K562 (cell line): ENCODE measurements at regions not wholly inside any gene's neighbourhood (a gene's known extent, or its start where the extent isn't known, plus 50 kb on each side); places are given as distances from the start of the nearest gene placed in this dataset.

Source experiments
- CEBPB ChIP-seq: fragments of 450-650 bp; IDR thresholded peaks from 2 replicates; pipeline ENCODE4 v1.6.1; 2016; ENCODE audit warnings: missing genetic modification characterization, missing compliant biosample characterization
- CREB1 ChIP-seq, 2 experiments: sonication (generic) in 1 of 2; formaldehyde crosslinking in 1 of 2; IDR thresholded peaks; 2 replicates each; pipeline versions ENCODE4 v1.6.1 to v1.8.0; 2012 to 2022; ENCODE audit warnings: inconsistent platforms in 1 of 2, mild to moderate bottlenecking in 1 of 2, missing genetic modification reagents in 1 of 2, moderate library complexity in 1 of 2
- NCOA6 ChIP-seq: fragments of 450-650 bp; IDR thresholded peaks from 2 replicates; pipeline ENCODE4 v1.6.1; 2017; ENCODE audit warnings: mild to moderate bottlenecking
- NUFIP1 ChIP-seq: fragments of 450-650 bp; IDR thresholded peaks from 2 replicates; pipeline ENCODE4 v1.6.1; 2018; ENCODE audit not compliant: partially characterized antibody
- PTTG1 ChIP-seq: fragments of 450-650 bp; IDR thresholded peaks from 2 replicates; pipeline ENCODE4 v1.6.1; 2016; ENCODE audit warnings: low read depth, mild to moderate bottlenecking, missing genetic modification characterization, missing compliant biosample characterization
- TF ChIP-seq, protein P1 (sequence below): sonication (generic); formaldehyde crosslinking; IDR thresholded peaks from 2 replicates; pipeline ENCODE4 v1.8.1; 2023; ENCODE audit warnings: mild to moderate bottlenecking, missing genetic modification reagents
- TF ChIP-seq, protein P2 (sequence below): sonication (generic); formaldehyde crosslinking; IDR thresholded peaks from 2 replicates; pipeline ENCODE4 v1.8.0; 2022; ENCODE audit warnings: mild to moderate bottlenecking, missing genetic modification reagents
- TF ChIP-seq, protein P3 (sequence below): fragments of 250-450 bp; sonication (Bioruptor Pico); IDR thresholded peaks from 2 replicates; pipeline ENCODE4 v1.8.0; 2021; ENCODE audit warnings: moderate library complexity, mild to moderate bottlenecking, inconsistent platforms

DNA sequence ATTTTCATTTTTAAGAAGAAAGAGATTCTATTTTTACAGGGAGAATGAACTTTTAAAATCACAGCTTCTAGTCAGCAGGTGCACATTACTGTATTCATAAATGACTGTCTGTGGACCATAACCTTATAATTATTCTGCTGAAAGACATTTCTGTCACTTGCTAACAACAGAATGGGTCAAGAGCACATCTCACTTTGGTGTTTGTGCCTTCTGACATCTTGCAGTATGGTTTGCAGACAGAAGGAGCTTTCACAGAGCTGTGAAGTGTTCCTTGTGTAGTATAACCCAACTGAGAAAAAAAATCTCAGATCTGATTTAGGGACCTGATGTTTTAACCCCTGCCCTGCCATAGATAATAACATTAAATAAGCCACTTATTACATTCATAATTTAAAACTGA is 131.4 kb upstream of the CTSO start:
- no peak for TF ChIP-seq CREB1 (IDR thresholded peaks at IDR 0.05)
- no peak for TF ChIP-seq CREB1 (CRISPR knock-in tag; IDR thresholded peaks at IDR 0.05)
- no peak for TF ChIP-seq CEBPB
- TF ChIP-seq, protein P1, sequence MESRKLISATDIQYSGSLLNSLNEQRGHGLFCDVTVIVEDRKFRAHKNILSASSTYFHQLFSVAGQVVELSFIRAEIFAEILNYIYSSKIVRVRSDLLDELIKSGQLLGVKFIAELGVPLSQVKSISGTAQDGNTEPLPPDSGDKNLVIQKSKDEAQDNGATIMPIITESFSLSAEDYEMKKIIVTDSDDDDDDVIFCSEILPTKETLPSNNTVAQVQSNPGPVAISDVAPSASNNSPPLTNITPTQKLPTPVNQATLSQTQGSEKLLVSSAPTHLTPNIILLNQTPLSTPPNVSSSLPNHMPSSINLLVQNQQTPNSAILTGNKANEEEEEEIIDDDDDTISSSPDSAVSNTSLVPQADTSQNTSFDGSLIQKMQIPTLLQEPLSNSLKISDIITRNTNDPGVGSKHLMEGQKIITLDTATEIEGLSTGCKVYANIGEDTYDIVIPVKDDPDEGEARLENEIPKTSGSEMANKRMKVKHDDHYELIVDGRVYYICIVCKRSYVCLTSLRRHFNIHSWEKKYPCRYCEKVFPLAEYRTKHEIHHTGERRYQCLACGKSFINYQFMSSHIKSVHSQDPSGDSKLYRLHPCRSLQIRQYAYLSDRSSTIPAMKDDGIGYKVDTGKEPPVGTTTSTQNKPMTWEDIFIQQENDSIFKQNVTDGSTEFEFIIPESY (CRISPR knock-in tag): no peak
- no peak for TF ChIP-seq NUFIP1
- TF ChIP-seq, protein P2, sequence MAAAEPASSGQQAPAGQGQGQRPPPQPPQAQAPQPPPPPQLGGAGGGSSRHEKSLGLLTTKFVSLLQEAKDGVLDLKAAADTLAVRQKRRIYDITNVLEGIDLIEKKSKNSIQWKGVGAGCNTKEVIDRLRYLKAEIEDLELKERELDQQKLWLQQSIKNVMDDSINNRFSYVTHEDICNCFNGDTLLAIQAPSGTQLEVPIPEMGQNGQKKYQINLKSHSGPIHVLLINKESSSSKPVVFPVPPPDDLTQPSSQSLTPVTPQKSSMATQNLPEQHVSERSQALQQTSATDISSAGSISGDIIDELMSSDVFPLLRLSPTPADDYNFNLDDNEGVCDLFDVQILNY: no peak
- TF ChIP-seq, protein P3, sequence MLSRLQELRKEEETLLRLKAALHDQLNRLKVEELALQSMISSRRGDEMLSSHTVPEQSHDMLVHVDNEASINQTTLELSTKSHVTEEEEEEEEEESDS (CRISPR knock-in tag): no peak
- TF ChIP-seq PTTG1: no peak
- TF ChIP-seq NCOA6: no peak
